ENCODE measurements at regions not wholly inside any gene's neighbourhood (a gene's known extent, or its start where the extent isn't known, plus 50 kb on each side); places are given as distances from the start of the nearest gene placed in this dataset.

GRCh38 chr2:79373358-79374130, 139.3 kb upstream of the CTNNA2 start:
- no peak for TF ChIP-seq CTCF (IDR thresholded peaks at IDR 0.05)
- H3K27me3 ChIP-seq: no peaks in the 10 kb centered on the region
- H3K4me1 ChIP-seq: no peaks in the 10 kb centered on the region
- no peak overlapping the region for H3K4me3 ChIP-seq
- DNase-seq (ENCODE audit: low spot score in 2 of 2): no peak
- no peaks in the 10 kb centered on the region for H3K36me3 ChIP-seq
- intact Hi-C loops (cut with DNase I): no loop called here
- no peak overlapping the region for H3K27ac ChIP-seq
- no peaks in the 10 kb centered on the region for H3K9me3 ChIP-seq

GRCh38 chr2:79370976-79371538, 141.8 kb upstream of the CTNNA2 start:
- no peak overlapping the region for H3K4me3 ChIP-seq
- no peak for TF ChIP-seq CTCF (IDR thresholded peaks at IDR 0.05)
- no peaks in the 10 kb centered on the region for H3K4me1 ChIP-seq
- intact Hi-C loops (cut with DNase I): no loop called here
- no peaks in the 10 kb centered on the region for H3K9me3 ChIP-seq
- DNase-seq (ENCODE audit: low spot score in 2 of 2): no peak
- no peaks in the 10 kb centered on the region for H3K27me3 ChIP-seq
- H3K36me3 ChIP-seq: no peaks in the 10 kb centered on the region
- no peak overlapping the region for H3K27ac ChIP-seq

- intact Hi-C loops (cut with DNase I): no loop called here
- Histone ChIP-seq H3K4me1 (no peaks in the 10 kb centered on the region), H3K36me3 (no peaks in the 10 kb centered on the region), H3K27me3 (no peaks in the 10 kb centered on the region), H3K4me3 (no peak overlapping the region), H3K9me3 (no peaks in the 10 kb centered on the region), H3K27ac (no peak overlapping the region)
- TF ChIP-seq CTCF (IDR thresholded peaks at IDR 0.05): no peak
- no peak for DNase-seq (ENCODE audit: low spot score in 2 of 2)
Observed at GRCh38 chr2:79369127-79369526, 143.7 kb upstream of the CTNNA2 start.

- Histone ChIP-seq H3K9me3 (no peaks in the 10 kb centered on the region), H3K4me3 (no peak overlapping the region), H3K27me3 (no peaks in the 10 kb centered on the region), H3K4me1 (no peaks in the 10 kb centered on the region), H3K27ac (no peak overlapping the region), H3K36me3 (no peaks in the 10 kb centered on the region)
- intact Hi-C loops (cut with DNase I): no loop called here
- no peak for TF ChIP-seq CTCF (IDR thresholded peaks at IDR 0.05)
- no peak for DNase-seq (ENCODE audit: low spot score in 2 of 2)
Observed at GRCh38 chr2:79368116-79368630, 144.7 kb upstream of the CTNNA2 start.

- H3K4me3 ChIP-seq: no peak overlapping the region
- no peak overlapping the region for H3K27ac ChIP-seq
- peaks cover 8 to 11% of the 10 kb centered on the region in 2 donors for H3K9me3 ChIP-seq
- TF ChIP-seq CTCF (IDR thresholded peaks at IDR 0.05): no peak
- intact Hi-C loops (cut with DNase I): no loop called here
- H3K36me3 ChIP-seq: no peaks in the 10 kb centered on the region
- no peaks in the 10 kb centered on the region for H3K4me1 ChIP-seq
- DNase-seq (ENCODE audit: low spot score in 2 of 2): no peak
- no peaks in the 10 kb centered on the region for H3K27me3 ChIP-seq
Observed at GRCh38 chr2:79359419-79359818, 153.4 kb upstream of the CTNNA2 start.
